Stomach (tissue), 8 donors: ENCODE measurements at regions not wholly inside any gene's neighbourhood (a gene's known extent, or its start where the extent isn't known, plus 50 kb on each side); places are given as distances from the start of the nearest gene placed in this dataset.

Experiments
- DNase-seq, 2 donors: peaks; one replicate each; pipeline versions ENCODE4 v3.0.0 to v3.0.0-alpha.2; 2013 to 2019
- H3K27ac ChIP-seq, 5 donors: fragments of 200-600 bp in 4 of 5; sonication (generic) in 4 of 5; one replicate each; pipeline ENCODE4 v1.5.1; 2013 to 2019; ENCODE audit warnings: mild to moderate bottlenecking in 1 of 5, moderate library complexity in 1 of 5
- H3K27me3 ChIP-seq, 3 donors: fragments of 200-600 bp; sonication (generic); one replicate each; pipeline ENCODE4 v1.5.1; 2017 to 2019; ENCODE audit warnings: mixed run types in 1 of 3
- H3K36me3 ChIP-seq, 4 donors: fragments of 200-600 bp; sonication (generic); 1 replicate in 3 of 4; 2 replicates in 1 of 4; pipeline ENCODE4 v1.5.1; 2016 to 2019
- H3K4me1 ChIP-seq, 4 donors: fragments of 200-600 bp; sonication (generic); one replicate each; pipeline ENCODE4 v1.5.1; 2016 to 2019
- H3K4me3 ChIP-seq, 4 donors: fragments of 200-600 bp; sonication (generic) in 3 of 4; one replicate each; pipeline ENCODE4 v1.5.1; 2016 to 2019; ENCODE audit warnings: mild to moderate bottlenecking in 1 of 4
- H3K9me3 ChIP-seq, 4 donors: fragments of 200-600 bp; sonication (generic); one replicate each; pipeline ENCODE4 v1.5.1; 2016 to 2019
- CTCF ChIP-seq, 7 experiments: fragments of 450-650 bp in 4 of 7; fragments of 200-600 bp in 3 of 7; sonication (generic) in 3 of 7; IDR thresholded peaks; one replicate each; pipeline ENCODE4 v1.5.1; 2016 to 2019; ENCODE audit warnings: antibody characterized with exemption in 7 of 7, control low read depth in 2 of 7, mild to moderate bottlenecking in 1 of 7
- EP300 ChIP-seq: sonication (generic); formaldehyde crosslinking; IDR thresholded peaks from one replicate; pipeline ENCODE4 v1.6.1; 2017; ENCODE audit warnings: antibody characterized with exemption
- POLR2A ChIP-seq, 4 donors: fragments of 450-650 bp; IDR thresholded peaks; one replicate each; pipeline ENCODE4 v1.6.1; 2016; ENCODE audit warnings: antibody characterized with exemption in 4 of 4, control low read depth in 2 of 4, mild to moderate bottlenecking in 1 of 4, moderate library complexity in 1 of 4
- POLR2AphosphoS5 ChIP-seq, 3 donors: sonication (generic); formaldehyde crosslinking; IDR thresholded peaks; one replicate each; pipeline ENCODE4 v1.6.1; 2016; ENCODE audit warnings: antibody characterized with exemption in 3 of 3
- WGBS, 5 donors: extraction: QIAGEN DNeasy Blood & Tissue Kit in 3 of 5; methylation state at CpG; one replicate each; pipeline versions ENCODE4 v1.1.5 to v1.1.7; 2013 to 2018; 5-methylcytosine and 5-hydroxymethylcytosine counted together
- intact Hi-C: fragments of 100-400 bp; cut with DNase I; formaldehyde crosslinking; loops from one replicate; pipeline ENCODE4 v1.15.1; 2023; ENCODE audit warnings: low total_unique reads
- donor health status: healthy with polysubstance abuse.
- donor health status: Bipolar disorder and iron deficiency.
- donor health status: healthy.

DNA sequence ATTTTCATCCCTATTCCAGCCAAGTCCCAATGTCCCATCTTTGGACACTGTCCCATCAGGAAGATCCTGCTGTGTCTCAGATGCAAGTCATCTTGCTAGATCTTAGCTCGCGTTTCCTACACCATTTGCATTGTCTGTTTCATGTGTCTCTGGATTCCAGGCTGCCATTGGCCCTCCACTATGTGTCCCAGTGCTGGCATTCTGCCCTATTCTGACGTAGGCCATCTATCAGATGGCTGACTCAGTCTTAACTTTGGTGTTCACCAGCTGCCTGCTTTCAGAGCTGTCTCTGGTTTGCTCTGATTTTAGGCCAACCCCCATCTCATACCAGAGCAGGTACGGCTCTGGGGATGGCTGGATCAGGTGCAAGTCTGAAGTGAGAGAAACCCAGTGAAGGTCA is 300.9 kb upstream of the ASIC2 start:
- DNase-seq = no peak
- Histone ChIP-seq H3K36me3 (no peaks in the 10 kb centered on the region), H3K4me1 (no peaks in the 10 kb centered on the region), H3K27ac (no peak overlapping the region), H3K27me3 (peaks cover 0 to 13% (median 0%) of the 10 kb centered on the region in 3 donors), H3K9me3 (no peaks in the 10 kb centered on the region), H3K4me3 (no peak overlapping the region)
- TF ChIP-seq POLR2A (IDR thresholded peaks at IDR 0.05) = no peak
- TF ChIP-seq POLR2AphosphoS5 (IDR thresholded peaks at IDR 0.05) = no peak
- no peak for TF ChIP-seq CTCF (IDR thresholded peaks at IDR 0.05)
- TF ChIP-seq EP300 = no peak
- WGBS, 5 donors = 64 to 72% (median 67%) methylated on average over 4 of the region's 4 CpGs
- intact Hi-C loops = no loop called here

GRCh38 chr17:33595828-33596227 is 302.7 kb upstream of the ASIC2 start:
- no peaks in the 10 kb centered on the region for H3K36me3 ChIP-seq
- intact Hi-C loops = no loop called here
- WGBS, 5 donors = 41 to 64% (median 53%) methylated on average over 2 of the region's 2 CpGs
- no peak overlapping the region for H3K27ac ChIP-seq
- H3K27me3 ChIP-seq = peaks cover 0 to 6% (median 0%) of the 10 kb centered on the region in 3 donors
- H3K4me3 ChIP-seq = no peak overlapping the region
- TF ChIP-seq POLR2AphosphoS5 (IDR thresholded peaks at IDR 0.05) (no peak), POLR2A (IDR thresholded peaks at IDR 0.05) (no peak), EP300 (no peak), CTCF (IDR thresholded peaks at IDR 0.05) (no peak)
- no peaks in the 10 kb centered on the region for H3K9me3 ChIP-seq
- DNase-seq = peak in 1 of 2 donors; percentile 50
- no peaks in the 10 kb centered on the region for H3K4me1 ChIP-seq

- TF ChIP-seq POLR2A (IDR thresholded peaks at IDR 0.05) (no peak), EP300 (no peak), POLR2AphosphoS5 (IDR thresholded peaks at IDR 0.05) (no peak), CTCF (IDR thresholded peaks at IDR 0.05) (no peak)
- 45 to 76% (median 68%) methylated on average over 3 of the region's 3 CpGs for WGBS, 5 donors
- intact Hi-C loops = no loop called here
- H3K27ac ChIP-seq = no peak overlapping the region
- no peaks in the 10 kb centered on the region for H3K9me3 ChIP-seq
- H3K4me1 ChIP-seq = no peaks in the 10 kb centered on the region
- H3K27me3 ChIP-seq = peaks cover 0 to 8% (median 0%) of the 10 kb centered on the region in 3 donors
- no peak overlapping the region for H3K4me3 ChIP-seq
- no peak for DNase-seq
- no peaks in the 10 kb centered on the region for H3K36me3 ChIP-seq
These were observed 303.8 kb upstream of the ASIC2 start for GRCh38 chr17:33596899-33597298.

GRCh38 chr17:33598797-33599196 is 305.7 kb upstream of the ASIC2 start:
- Histone ChIP-seq H3K4me3 (no peak overlapping the region), H3K4me1 (peaks cover 0 to 2% (median 0%) of the 10 kb centered on the region in 4 donors), H3K9me3 (no peaks in the 10 kb centered on the region), H3K27me3 (peaks cover 0 to 4% (median 0%) of the 10 kb centered on the region in 3 donors), H3K36me3 (no peaks in the 10 kb centered on the region), H3K27ac (no peak overlapping the region)
- WGBS, 5 donors = 88 to 95% (median 94%) methylated on average over 2 of the region's 2 CpGs
- DNase-seq = no peak
- intact Hi-C loops = no loop called here
- TF ChIP-seq CTCF (IDR thresholded peaks at IDR 0.05) = no peak
- TF ChIP-seq POLR2AphosphoS5 (IDR thresholded peaks at IDR 0.05) = no peak
- TF ChIP-seq EP300 = no peak
- TF ChIP-seq POLR2A (IDR thresholded peaks at IDR 0.05) = no peak
